ENCODE measurements at regions not wholly inside any gene's neighbourhood (a gene's known extent, or its start where the extent isn't known, plus 50 kb on each side); places are given as distances from the start of the nearest gene placed in this dataset.

DNA sequence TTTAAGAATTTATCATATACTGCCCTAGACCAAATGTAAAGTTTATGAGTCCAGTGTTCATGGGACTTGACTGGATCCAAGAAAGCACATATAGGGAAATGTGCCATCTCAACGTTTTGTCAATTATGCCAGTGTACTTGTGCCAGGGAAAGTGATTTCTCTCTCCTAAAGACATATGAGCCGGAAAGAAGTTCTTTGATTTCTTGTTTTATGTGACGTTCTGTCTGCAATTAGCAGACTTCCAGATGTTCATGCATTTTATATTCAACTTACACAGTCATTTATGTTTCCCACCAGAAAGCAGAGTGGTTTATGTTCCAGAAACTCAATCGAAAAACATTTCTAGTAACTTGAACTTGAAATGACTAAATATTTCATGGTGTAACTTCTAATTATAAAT is 203.8 kb downstream of the FAM170A start:
- Mint-ChIP-seq H3K27ac (ENCODE audit: unreplicated experiment) (no peak overlapping the region), H3K27me3 (ENCODE audit: unreplicated experiment) (no peaks in the 10 kb centered on the region), H3K36me3 (ENCODE audit: insufficient read depth, unreplicated experiment) (no peaks in the 10 kb centered on the region), H3K4me3 (ENCODE audit: low read depth, unreplicated experiment) (no peak overlapping the region), H3K4me1 (ENCODE audit: low read depth, unreplicated experiment) (no peaks in the 10 kb centered on the region), H3K9me3 (ENCODE audit: low read depth, unreplicated experiment) (no peaks in the 10 kb centered on the region)
- TF ChIP-seq, protein P1, sequence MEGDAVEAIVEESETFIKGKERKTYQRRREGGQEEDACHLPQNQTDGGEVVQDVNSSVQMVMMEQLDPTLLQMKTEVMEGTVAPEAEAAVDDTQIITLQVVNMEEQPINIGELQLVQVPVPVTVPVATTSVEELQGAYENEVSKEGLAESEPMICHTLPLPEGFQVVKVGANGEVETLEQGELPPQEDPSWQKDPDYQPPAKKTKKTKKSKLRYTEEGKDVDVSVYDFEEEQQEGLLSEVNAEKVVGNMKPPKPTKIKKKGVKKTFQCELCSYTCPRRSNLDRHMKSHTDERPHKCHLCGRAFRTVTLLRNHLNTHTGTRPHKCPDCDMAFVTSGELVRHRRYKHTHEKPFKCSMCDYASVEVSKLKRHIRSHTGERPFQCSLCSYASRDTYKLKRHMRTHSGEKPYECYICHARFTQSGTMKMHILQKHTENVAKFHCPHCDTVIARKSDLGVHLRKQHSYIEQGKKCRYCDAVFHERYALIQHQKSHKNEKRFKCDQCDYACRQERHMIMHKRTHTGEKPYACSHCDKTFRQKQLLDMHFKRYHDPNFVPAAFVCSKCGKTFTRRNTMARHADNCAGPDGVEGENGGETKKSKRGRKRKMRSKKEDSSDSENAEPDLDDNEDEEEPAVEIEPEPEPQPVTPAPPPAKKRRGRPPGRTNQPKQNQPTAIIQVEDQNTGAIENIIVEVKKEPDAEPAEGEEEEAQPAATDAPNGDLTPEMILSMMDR (IDR thresholded peaks at IDR 0.05; ENCODE audit: unreplicated experiment) = no peak
- no peak for DNase-seq
- intact Hi-C loops (cut with micrococcal nuclease; ENCODE audit: unreplicated experiment) = no loop called here
- no TSS peak for BruUV-seq (replicated peaks)
- CTCF ChIA-PET = interaction anchor here (0.6 kb wide), 1 partner anchor 124 kb away, joined by 3 read pairs; no protein-coding TSS in a partner anchor

DNA sequence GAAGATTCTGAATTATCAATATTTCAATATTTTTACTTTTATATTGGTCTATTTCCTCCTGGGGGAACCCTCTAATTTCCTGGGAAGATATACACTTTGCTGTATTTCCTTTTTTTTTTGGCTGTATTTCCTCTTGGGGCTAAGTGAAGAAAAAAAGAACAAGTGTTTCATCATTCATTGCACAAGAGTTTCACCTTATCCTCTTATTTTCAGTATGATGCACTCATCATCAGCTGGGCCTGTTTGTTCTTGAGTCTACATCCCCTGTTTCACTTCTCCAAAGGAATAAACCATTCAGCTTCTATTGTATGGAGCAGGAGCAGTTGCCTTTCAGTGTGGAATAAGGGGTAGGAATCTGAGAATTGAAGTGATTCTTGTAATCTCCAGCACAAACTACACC is 210.8 kb downstream of the FAM170A start:
- CTCF ChIA-PET = no interaction called here
- no peak for DNase-seq

DNA sequence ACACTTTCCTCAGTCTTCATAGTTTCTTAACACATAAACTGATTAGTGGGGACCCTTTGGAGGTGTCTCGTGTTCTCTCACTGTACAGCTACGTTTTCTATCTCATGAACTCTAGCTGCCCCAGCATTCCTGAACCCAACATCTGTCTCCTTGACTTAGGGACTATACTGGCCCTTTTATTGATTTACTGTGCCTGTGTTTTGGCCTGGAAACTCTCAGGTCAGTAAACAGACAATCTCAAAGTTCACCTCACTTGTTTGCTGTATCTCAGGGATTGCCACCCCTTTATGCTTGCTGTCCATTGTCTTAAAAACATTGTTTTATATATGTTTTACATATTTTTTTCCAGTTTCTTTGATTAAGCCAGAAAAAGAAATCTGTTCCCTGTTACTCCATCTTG is 222.8 kb downstream of the FAM170A start:
- Mint-ChIP-seq H3K27me3 (ENCODE audit: unreplicated experiment) (no peaks in the 10 kb centered on the region), H3K27ac (ENCODE audit: unreplicated experiment) (no peak overlapping the region), H3K36me3 (ENCODE audit: insufficient read depth, unreplicated experiment) (no peaks in the 10 kb centered on the region), H3K9me3 (ENCODE audit: low read depth, unreplicated experiment) (no peaks in the 10 kb centered on the region), H3K4me1 (ENCODE audit: low read depth, unreplicated experiment) (no peaks in the 10 kb centered on the region), H3K4me3 (ENCODE audit: low read depth, unreplicated experiment) (no peak overlapping the region)
- DNase-seq = no peak
- intact Hi-C loops (cut with micrococcal nuclease; ENCODE audit: unreplicated experiment) = no loop called here
- TF ChIP-seq, protein P1 (IDR thresholded peaks at IDR 0.05; ENCODE audit: unreplicated experiment) = no peak
- BruUV-seq (replicated peaks) = no TSS peak
- CTCF ChIA-PET = no interaction called here

More for the DNA sequence above, 210.8 kb downstream of the FAM170A start:
- Mint-ChIP-seq H3K4me1 (ENCODE audit: low read depth, unreplicated experiment) (no peaks in the 10 kb centered on the region), H3K27ac (ENCODE audit: unreplicated experiment) (no peak overlapping the region), H3K36me3 (ENCODE audit: insufficient read depth, unreplicated experiment) (no peaks in the 10 kb centered on the region), H3K27me3 (ENCODE audit: unreplicated experiment) (no peaks in the 10 kb centered on the region), H3K9me3 (ENCODE audit: low read depth, unreplicated experiment) (no peaks in the 10 kb centered on the region), H3K4me3 (ENCODE audit: low read depth, unreplicated experiment) (no peak overlapping the region)
- TF ChIP-seq, protein P1 (IDR thresholded peaks at IDR 0.05; ENCODE audit: unreplicated experiment) = no peak
- intact Hi-C loops (cut with micrococcal nuclease; ENCODE audit: unreplicated experiment) = no loop called here
- no TSS peak for BruUV-seq (replicated peaks)

DNA sequence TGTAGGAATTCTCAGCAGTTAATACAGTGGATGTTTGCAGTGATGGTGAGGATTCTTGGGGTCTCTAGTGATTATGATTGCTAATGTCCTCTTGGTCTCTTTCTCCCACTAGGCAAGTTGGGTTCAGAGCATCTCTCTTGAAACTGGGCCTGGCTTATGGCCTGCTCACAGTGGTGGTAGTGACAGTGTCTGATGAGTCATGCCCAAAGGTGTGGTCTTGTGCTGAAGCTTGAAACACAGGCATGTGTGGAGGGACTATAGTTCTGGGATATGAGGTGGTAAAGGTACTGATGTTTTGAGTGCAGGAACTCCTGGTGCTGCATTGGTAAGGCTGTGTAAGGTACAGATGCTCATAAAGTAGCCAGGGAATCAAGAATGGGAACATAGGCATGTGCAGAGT is 231.1 kb downstream of the FAM170A start:
- no peak overlapping the region for H3K27ac Mint-ChIP-seq (ENCODE audit: unreplicated experiment)
- no peak for DNase-seq
- CTCF ChIA-PET = no interaction called here
- no TSS peak for BruUV-seq (replicated peaks)
- H3K4me1 Mint-ChIP-seq (ENCODE audit: low read depth, unreplicated experiment) = no peaks in the 10 kb centered on the region
- intact Hi-C loops (cut with micrococcal nuclease; ENCODE audit: unreplicated experiment) = no loop called here
- H3K9me3 Mint-ChIP-seq (ENCODE audit: low read depth, unreplicated experiment) = no peaks in the 10 kb centered on the region
- no peak overlapping the region for H3K4me3 Mint-ChIP-seq (ENCODE audit: low read depth, unreplicated experiment)
- H3K36me3 Mint-ChIP-seq (ENCODE audit: insufficient read depth, unreplicated experiment) = no peaks in the 10 kb centered on the region
- TF ChIP-seq, protein P1 (IDR thresholded peaks at IDR 0.05; ENCODE audit: unreplicated experiment) = no peak
- H3K27me3 Mint-ChIP-seq (ENCODE audit: unreplicated experiment) = no peaks in the 10 kb centered on the region
